ENCODE measurements at regions not wholly inside any gene's neighbourhood (a gene's known extent, or its start where the extent isn't known, plus 50 kb on each side); places are given as distances from the start of the nearest gene placed in this dataset.

- Histone ChIP-seq H3K9ac (ENCODE audit: low read depth, low read length) (no peak overlapping the region), H3K4me3 (ENCODE audit: low read length) (no peak overlapping the region), H3K36me3 (ENCODE audit: insufficient read depth, low read length) (no peaks in the 10 kb centered on the region), H3K9me3 (replicated peaks; ENCODE audit: low read length) (no peaks in the 10 kb centered on the region), H3K27me3 (ENCODE audit: control insufficient read depth, insufficient read depth, low read length) (no peaks in the 10 kb centered on the region), H3K4me1 (ENCODE audit: control insufficient read depth, insufficient read depth, low read length) (peaks cover 32% of the 10 kb centered on the region), H3K4me2 (ENCODE audit: low read length) (no peak overlapping the region)
Measured at GRCh38 chr5:124627815-124628595, 118.4 kb downstream of the ZNF608 start.

- Histone ChIP-seq H3K9me3 (replicated peaks; ENCODE audit: low read length) (no peaks in the 10 kb centered on the region), H3K4me1 (ENCODE audit: control insufficient read depth, insufficient read depth, low read length) (peaks cover 30% of the 10 kb centered on the region), H3K4me3 (ENCODE audit: low read length) (no peak overlapping the region), H3K36me3 (ENCODE audit: insufficient read depth, low read length) (no peaks in the 10 kb centered on the region), H3K9ac (ENCODE audit: low read depth, low read length) (no peak overlapping the region), H3K27me3 (ENCODE audit: control insufficient read depth, insufficient read depth, low read length) (no peaks in the 10 kb centered on the region), H3K4me2 (ENCODE audit: low read length) (no peak overlapping the region)
Measured at GRCh38 chr5:124626053-124626452, 120.4 kb downstream of the ZNF608 start.

GRCh38 chr5:124623265-124623664, 123.2 kb downstream of the ZNF608 start:
- Histone ChIP-seq H3K9me3 (replicated peaks; ENCODE audit: low read length) (no peaks in the 10 kb centered on the region), H3K9ac (ENCODE audit: low read depth, low read length) (no peak overlapping the region), H3K4me3 (ENCODE audit: low read length) (no peak overlapping the region), H3K4me1 (ENCODE audit: control insufficient read depth, insufficient read depth, low read length) (peaks cover 4% of the 10 kb centered on the region), H3K4me2 (ENCODE audit: low read length) (no peak overlapping the region), H3K27me3 (ENCODE audit: control insufficient read depth, insufficient read depth, low read length) (no peaks in the 10 kb centered on the region), H3K36me3 (ENCODE audit: insufficient read depth, low read length) (no peaks in the 10 kb centered on the region)

- H3K36me3 ChIP-seq (ENCODE audit: insufficient read depth, low read length): no peaks in the 10 kb centered on the region
- no peaks in the 10 kb centered on the region for H3K4me1 ChIP-seq (ENCODE audit: control insufficient read depth, insufficient read depth, low read length)
- H3K9ac ChIP-seq (ENCODE audit: low read depth, low read length): no peak overlapping the region
- no peak overlapping the region for H3K4me2 ChIP-seq (ENCODE audit: low read length)
- H3K9me3 ChIP-seq (replicated peaks; ENCODE audit: low read length): no peaks in the 10 kb centered on the region
- no peak overlapping the region for H3K4me3 ChIP-seq (ENCODE audit: low read length)
- no peaks in the 10 kb centered on the region for H3K27me3 ChIP-seq (ENCODE audit: control insufficient read depth, insufficient read depth, low read length)
Measured at GRCh38 chr5:124622851-124623250, 123.6 kb downstream of the ZNF608 start.

GRCh38 chr5:124621279-124621678, 125.2 kb downstream of the ZNF608 start:
- Histone ChIP-seq H3K36me3 (ENCODE audit: insufficient read depth, low read length) (no peaks in the 10 kb centered on the region), H3K4me3 (ENCODE audit: low read length) (no peak overlapping the region), H3K9ac (ENCODE audit: low read depth, low read length) (no peak overlapping the region), H3K27me3 (ENCODE audit: control insufficient read depth, insufficient read depth, low read length) (no peaks in the 10 kb centered on the region), H3K4me2 (ENCODE audit: low read length) (no peak overlapping the region), H3K9me3 (replicated peaks; ENCODE audit: low read length) (no peaks in the 10 kb centered on the region), H3K4me1 (ENCODE audit: control insufficient read depth, insufficient read depth, low read length) (no peaks in the 10 kb centered on the region)

DNA sequence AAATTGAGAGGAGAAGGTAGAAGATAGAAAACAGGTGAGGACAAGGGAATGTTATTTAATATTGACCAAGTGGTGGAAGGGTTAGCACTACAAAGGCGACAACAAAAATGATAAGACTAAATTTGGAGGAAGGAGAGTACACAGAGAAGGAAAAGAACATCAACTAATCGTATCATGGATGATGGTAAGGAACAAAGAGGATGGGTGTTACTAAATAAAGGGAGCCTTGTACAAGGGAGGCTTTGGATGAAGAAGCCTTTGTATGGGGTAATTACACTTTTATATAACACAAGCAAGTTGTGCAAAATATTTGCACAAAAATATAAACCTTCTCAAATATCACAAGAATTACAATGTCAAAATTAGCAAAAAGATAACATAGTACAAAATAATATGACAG, 125.7 kb downstream of the ZNF608 start:
- Histone ChIP-seq H3K4me1 (ENCODE audit: control insufficient read depth, insufficient read depth, low read length) (no peaks in the 10 kb centered on the region), H3K4me2 (ENCODE audit: low read length) (no peak overlapping the region), H3K36me3 (ENCODE audit: insufficient read depth, low read length) (no peaks in the 10 kb centered on the region), H3K27me3 (ENCODE audit: control insufficient read depth, insufficient read depth, low read length) (no peaks in the 10 kb centered on the region), H3K9me3 (replicated peaks; ENCODE audit: low read length) (no peaks in the 10 kb centered on the region), H3K9ac (ENCODE audit: low read depth, low read length) (no peak overlapping the region), H3K4me3 (ENCODE audit: low read length) (no peak overlapping the region)

- Histone ChIP-seq H3K9ac (ENCODE audit: low read depth, low read length) (no peak overlapping the region), H3K9me3 (replicated peaks; ENCODE audit: low read length) (no peaks in the 10 kb centered on the region), H3K36me3 (ENCODE audit: insufficient read depth, low read length) (no peaks in the 10 kb centered on the region), H3K4me2 (ENCODE audit: low read length) (no peak overlapping the region), H3K4me1 (ENCODE audit: control insufficient read depth, insufficient read depth, low read length) (no peaks in the 10 kb centered on the region), H3K4me3 (ENCODE audit: low read length) (no peak overlapping the region), H3K27me3 (ENCODE audit: control insufficient read depth, insufficient read depth, low read length) (no peaks in the 10 kb centered on the region)
Measured at GRCh38 chr5:124619121-124619520, 127.3 kb downstream of the ZNF608 start.

DNA sequence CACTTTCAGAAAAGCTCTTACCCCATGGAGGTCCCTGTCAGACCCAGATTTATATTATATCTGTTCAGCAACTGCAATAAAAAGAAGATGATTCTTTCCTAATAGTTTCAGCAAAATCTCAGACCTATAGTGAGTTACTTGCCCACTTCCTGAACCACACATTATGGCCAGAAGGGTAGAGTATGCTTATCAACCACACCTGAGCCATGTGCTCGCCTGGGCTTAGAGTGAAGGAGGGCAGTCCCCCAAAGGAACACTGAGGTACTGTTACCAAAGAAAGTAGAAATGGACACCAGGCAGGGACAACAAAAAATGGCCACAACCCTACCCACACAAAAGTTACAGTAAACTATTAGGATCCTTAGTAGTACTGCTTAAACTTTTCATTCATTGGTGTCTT, 128.7 kb downstream of the ZNF608 start:
- Histone ChIP-seq H3K4me1 (ENCODE audit: control insufficient read depth, insufficient read depth, low read length) (no peaks in the 10 kb centered on the region), H3K9ac (ENCODE audit: low read depth, low read length) (no peak overlapping the region), H3K4me3 (ENCODE audit: low read length) (no peak overlapping the region), H3K36me3 (ENCODE audit: insufficient read depth, low read length) (no peaks in the 10 kb centered on the region), H3K27me3 (ENCODE audit: control insufficient read depth, insufficient read depth, low read length) (no peaks in the 10 kb centered on the region), H3K9me3 (replicated peaks; ENCODE audit: low read length) (no peaks in the 10 kb centered on the region), H3K4me2 (ENCODE audit: low read length) (no peak overlapping the region)

- no peaks in the 10 kb centered on the region for H3K27me3 ChIP-seq (ENCODE audit: control insufficient read depth, insufficient read depth, low read length)
- no peaks in the 10 kb centered on the region for H3K9me3 ChIP-seq (replicated peaks; ENCODE audit: low read length)
- no peak overlapping the region for H3K4me2 ChIP-seq (ENCODE audit: low read length)
- no peaks in the 10 kb centered on the region for H3K4me1 ChIP-seq (ENCODE audit: control insufficient read depth, insufficient read depth, low read length)
- H3K4me3 ChIP-seq (ENCODE audit: low read length): no peak overlapping the region
- no peaks in the 10 kb centered on the region for H3K36me3 ChIP-seq (ENCODE audit: insufficient read depth, low read length)
- no peak overlapping the region for H3K9ac ChIP-seq (ENCODE audit: low read depth, low read length)
Measured at GRCh38 chr5:124614836-124615385, 131.5 kb downstream of the ZNF608 start.

DNA sequence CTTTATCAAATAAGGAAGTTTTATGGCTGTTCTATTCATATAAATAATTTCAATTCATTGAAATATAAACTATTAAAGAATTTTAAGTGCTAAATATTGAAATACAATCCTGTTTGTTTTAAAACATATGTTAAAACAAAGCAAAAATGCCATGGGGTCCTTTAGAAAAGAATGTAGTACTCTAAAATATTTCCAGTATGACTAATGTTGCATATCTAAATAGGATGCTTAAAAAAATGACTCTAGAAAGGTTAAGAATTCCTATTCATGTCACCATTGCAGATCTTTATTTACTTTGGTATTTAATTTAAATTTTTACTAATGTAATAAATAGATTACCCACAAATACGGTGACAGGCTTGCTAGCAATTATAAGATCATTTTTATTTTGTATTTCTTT, 132.3 kb downstream of the ZNF608 start:
- H3K4me3 ChIP-seq (ENCODE audit: low read length): no peak overlapping the region
- H3K36me3 ChIP-seq (ENCODE audit: insufficient read depth, low read length): no peaks in the 10 kb centered on the region
- no peaks in the 10 kb centered on the region for H3K27me3 ChIP-seq (ENCODE audit: control insufficient read depth, insufficient read depth, low read length)
- H3K9me3 ChIP-seq (replicated peaks; ENCODE audit: low read length): no peaks in the 10 kb centered on the region
- no peak overlapping the region for H3K4me2 ChIP-seq (ENCODE audit: low read length)
- H3K9ac ChIP-seq (ENCODE audit: low read depth, low read length): no peak overlapping the region
- no peaks in the 10 kb centered on the region for H3K4me1 ChIP-seq (ENCODE audit: control insufficient read depth, insufficient read depth, low read length)

GRCh38 chr5:124613273-124613953, 133.0 kb downstream of the ZNF608 start:
- no peaks in the 10 kb centered on the region for H3K27me3 ChIP-seq (ENCODE audit: control insufficient read depth, insufficient read depth, low read length)
- H3K9ac ChIP-seq (ENCODE audit: low read depth, low read length): no peak overlapping the region
- no peaks in the 10 kb centered on the region for H3K36me3 ChIP-seq (ENCODE audit: insufficient read depth, low read length)
- H3K4me1 ChIP-seq (ENCODE audit: control insufficient read depth, insufficient read depth, low read length): no peaks in the 10 kb centered on the region
- H3K9me3 ChIP-seq (replicated peaks; ENCODE audit: low read length): no peaks in the 10 kb centered on the region
- no peak overlapping the region for H3K4me2 ChIP-seq (ENCODE audit: low read length)
- no peak overlapping the region for H3K4me3 ChIP-seq (ENCODE audit: low read length)

Measured in skeletal muscle satellite cell (primary cell).